Ovary (tissue), 3 donors: ENCODE measurements at regions not wholly inside any gene's neighbourhood (a gene's known extent, or its start where the extent isn't known, plus 50 kb on each side); places are given as distances from the start of the nearest gene placed in this dataset.
"Not testable (repeated sequence)": the region's sequence is repeated elsewhere in the genome, so short reads cannot be mapped to it uniquely, and the experiment has no call there.

Experiments
- EP300 ChIP-seq: sonication (generic); formaldehyde crosslinking; IDR thresholded peaks from one replicate; pipeline ENCODE4 v1.6.1; 2017; ENCODE audit warnings: antibody characterized with exemption
- POLR2A ChIP-seq: fragments of 450-650 bp; IDR thresholded peaks from one replicate; pipeline ENCODE4 v1.6.1; 2017; ENCODE audit warnings: antibody characterized with exemption, mild to moderate bottlenecking, moderate library complexity
- TF ChIP-seq, protein P1 (sequence below), 3 donors: fragments of 450-650 bp in 2 of 3; fragments of 200-600 bp in 1 of 3; IDR thresholded peaks; one replicate each; pipeline versions ENCODE4 v1.5.1 to v1.8.0; 2016 to 2022; ENCODE audit warnings: antibody characterized with exemption in 3 of 3, mild to moderate bottlenecking in 1 of 3
- donor health status: DM: no; HTN: no; CAD: no.

DNA sequence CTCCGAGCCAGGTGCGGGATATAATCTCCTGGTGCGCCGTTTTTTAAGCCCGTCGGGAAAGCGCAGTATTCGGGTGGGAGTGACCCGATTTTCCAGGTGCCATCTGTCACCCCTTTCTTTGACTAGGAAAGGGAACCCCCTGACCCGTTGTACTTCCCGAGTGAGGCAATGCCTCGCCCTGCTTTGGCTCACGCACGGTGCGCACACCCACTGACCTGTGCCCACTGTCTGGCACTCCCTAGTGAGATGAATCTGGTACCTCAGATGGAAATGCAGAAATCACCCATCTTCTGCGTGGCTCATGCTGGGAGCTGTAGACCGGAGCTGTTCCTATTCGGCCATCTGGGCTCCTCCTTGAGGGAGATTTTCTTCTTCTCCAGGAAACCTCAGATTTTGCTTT lies 1135.1 kb upstream of the DIAPH2 start:
- TF ChIP-seq, protein P1, sequence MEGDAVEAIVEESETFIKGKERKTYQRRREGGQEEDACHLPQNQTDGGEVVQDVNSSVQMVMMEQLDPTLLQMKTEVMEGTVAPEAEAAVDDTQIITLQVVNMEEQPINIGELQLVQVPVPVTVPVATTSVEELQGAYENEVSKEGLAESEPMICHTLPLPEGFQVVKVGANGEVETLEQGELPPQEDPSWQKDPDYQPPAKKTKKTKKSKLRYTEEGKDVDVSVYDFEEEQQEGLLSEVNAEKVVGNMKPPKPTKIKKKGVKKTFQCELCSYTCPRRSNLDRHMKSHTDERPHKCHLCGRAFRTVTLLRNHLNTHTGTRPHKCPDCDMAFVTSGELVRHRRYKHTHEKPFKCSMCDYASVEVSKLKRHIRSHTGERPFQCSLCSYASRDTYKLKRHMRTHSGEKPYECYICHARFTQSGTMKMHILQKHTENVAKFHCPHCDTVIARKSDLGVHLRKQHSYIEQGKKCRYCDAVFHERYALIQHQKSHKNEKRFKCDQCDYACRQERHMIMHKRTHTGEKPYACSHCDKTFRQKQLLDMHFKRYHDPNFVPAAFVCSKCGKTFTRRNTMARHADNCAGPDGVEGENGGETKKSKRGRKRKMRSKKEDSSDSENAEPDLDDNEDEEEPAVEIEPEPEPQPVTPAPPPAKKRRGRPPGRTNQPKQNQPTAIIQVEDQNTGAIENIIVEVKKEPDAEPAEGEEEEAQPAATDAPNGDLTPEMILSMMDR (IDR thresholded peaks at IDR 0.05) = not testable (repeated sequence)
- TF ChIP-seq POLR2A, EP300: not testable (repeated sequence)
